ENCODE measurements at regions not wholly inside any gene's neighbourhood (a gene's known extent, or its start where the extent isn't known, plus 50 kb on each side); places are given as distances from the start of the nearest gene placed in this dataset.

DNA sequence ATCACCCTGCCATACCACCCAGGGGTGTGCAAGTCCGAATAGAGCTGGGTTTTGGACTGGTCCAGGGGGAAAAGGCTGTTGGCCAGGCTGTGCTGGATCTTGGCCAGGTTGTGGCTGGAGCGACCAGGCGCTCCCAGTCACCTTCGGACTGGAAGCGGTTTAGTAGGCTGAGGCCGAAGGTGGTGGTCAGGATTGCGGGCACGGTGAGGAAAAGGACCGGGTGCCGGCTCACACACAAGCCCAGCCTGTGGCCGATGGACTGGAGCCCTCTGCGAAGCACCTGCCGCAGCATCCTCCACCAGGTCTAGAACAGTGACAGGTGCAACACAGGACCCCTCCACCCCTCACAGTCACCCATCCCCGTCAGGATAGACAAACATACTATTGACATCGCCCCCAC is 590.6 kb upstream of the PTCHD4 start:
- Histone ChIP-seq H3K23me2 (ENCODE audit: insufficient read length, low read depth, low read length, poor library complexity, severe bottlenecking) (no peaks in the 10 kb centered on the region), H2BK120ac (ENCODE audit: low read depth, low read length, poor library complexity, severe bottlenecking) (no peak overlapping the region), H3K27me3 (ENCODE audit: insufficient read depth, low read length) (no peaks in the 10 kb centered on the region), H2BK5ac (ENCODE audit: insufficient read length, low read length) (no peak overlapping the region), H2BK20ac (ENCODE audit: low read depth, low read length, poor library complexity, severe bottlenecking) (no peak overlapping the region), H3K23ac (ENCODE audit: insufficient read length, low read depth, low read length) (no peak overlapping the region), H4K20me1 (ENCODE audit: control insufficient read depth, insufficient read depth, insufficient read length) (no peaks in the 10 kb centered on the region), H3K4me2 (ENCODE audit: insufficient read depth, insufficient read length, low read length) (no peak overlapping the region), H2BK12ac (ENCODE audit: insufficient read length, low read depth, low read length) (no peak overlapping the region), H4K5ac (ENCODE audit: insufficient read length, low read depth, low read length) (no peak overlapping the region), H2BK15ac (ENCODE audit: low read depth, low read length) (no peak overlapping the region), H3K56ac (ENCODE audit: insufficient read length, low read depth, low read length) (no peak overlapping the region), H3K4me1 (ENCODE audit: insufficient read depth, low read length) (no peaks in the 10 kb centered on the region), H3K79me2 (ENCODE audit: insufficient read depth, low read length) (no peaks in the 10 kb centered on the region), H3K27ac (ENCODE audit: insufficient read length, low read depth, low read length) (no peak overlapping the region), H2AFZ (ENCODE audit: low read length) (no peak overlapping the region), H4K8ac (replicated peaks; ENCODE audit: insufficient read length, low read depth, low read length) (no peak overlapping the region), H3K4ac (ENCODE audit: low read depth, low read length) (no peak overlapping the region), H2AK5ac (ENCODE audit: insufficient read length, low read length) (no peak overlapping the region), H3K9ac (ENCODE audit: extremely low read depth, insufficient read length, low read length) (no peak overlapping the region), H3K14ac (ENCODE audit: insufficient read depth, low read length) (no peak overlapping the region), H3K18ac (ENCODE audit: insufficient read length, low read depth, low read length) (no peak overlapping the region), H3K9me3 (ENCODE audit: control insufficient read depth, low read depth, low read length) (no peaks in the 10 kb centered on the region), H3K79me1 (ENCODE audit: insufficient read depth, low read depth, low read length, poor library complexity, severe bottlenecking) (no peaks in the 10 kb centered on the region), H3T11ph (ENCODE audit: low read length) (no peak overlapping the region), H4K91ac (ENCODE audit: insufficient read length, low read depth, low read length) (no peak overlapping the region)
- peaks cover 0 to 6% (median 0%) of the 10 kb centered on the region in 3 experiments; a peak in 3 of 7 replicates for H3K36me3 Mint-ChIP-seq (ENCODE audit: insufficient read depth in 1 of 3, low read depth in 3 of 3)
- TF ChIP-seq, protein P1, sequence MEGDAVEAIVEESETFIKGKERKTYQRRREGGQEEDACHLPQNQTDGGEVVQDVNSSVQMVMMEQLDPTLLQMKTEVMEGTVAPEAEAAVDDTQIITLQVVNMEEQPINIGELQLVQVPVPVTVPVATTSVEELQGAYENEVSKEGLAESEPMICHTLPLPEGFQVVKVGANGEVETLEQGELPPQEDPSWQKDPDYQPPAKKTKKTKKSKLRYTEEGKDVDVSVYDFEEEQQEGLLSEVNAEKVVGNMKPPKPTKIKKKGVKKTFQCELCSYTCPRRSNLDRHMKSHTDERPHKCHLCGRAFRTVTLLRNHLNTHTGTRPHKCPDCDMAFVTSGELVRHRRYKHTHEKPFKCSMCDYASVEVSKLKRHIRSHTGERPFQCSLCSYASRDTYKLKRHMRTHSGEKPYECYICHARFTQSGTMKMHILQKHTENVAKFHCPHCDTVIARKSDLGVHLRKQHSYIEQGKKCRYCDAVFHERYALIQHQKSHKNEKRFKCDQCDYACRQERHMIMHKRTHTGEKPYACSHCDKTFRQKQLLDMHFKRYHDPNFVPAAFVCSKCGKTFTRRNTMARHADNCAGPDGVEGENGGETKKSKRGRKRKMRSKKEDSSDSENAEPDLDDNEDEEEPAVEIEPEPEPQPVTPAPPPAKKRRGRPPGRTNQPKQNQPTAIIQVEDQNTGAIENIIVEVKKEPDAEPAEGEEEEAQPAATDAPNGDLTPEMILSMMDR (conservative IDR thresholded peaks at IDR 0.05) = no peak
- H3K9me3 Mint-ChIP-seq = peaks cover 10 to 13% of the 10 kb centered on the region in 2 experiments; a peak in 4 of 5 replicates
- WGBS (ENCODE audit: extremely low coverage, insufficient read length, low lambda C conversion rate) = no CpG with 5 or more reads among the region's 15 CpGs
- H3K27ac Mint-ChIP-seq = peak overlapping the region in 1 of 3 experiments; percentile 15; a peak in 1 of 7 replicates
- H3K27me3 Mint-ChIP-seq (ENCODE audit: low read depth) = peaks cover 3% of the 10 kb centered on the region; the same call in 1 of the 2 replicates
- H3K4me1 Mint-ChIP-seq = no peaks in the 10 kb centered on the region
- no peak overlapping the region for H3K4me3 Mint-ChIP-seq
- DNase-seq = no peak

Measured in H9 (cell line).